ENCODE measurements at regions not wholly inside any gene's neighbourhood (a gene's known extent, or its start where the extent isn't known, plus 50 kb on each side); places are given as distances from the start of the nearest gene placed in this dataset.
A peak's percentile ranks its signal among the peaks of the same experiment; 100 is the strongest.

- in situ Hi-C loops (cut with HindIII; ENCODE audit: low pct_ligation_motif_present, low sequenced_read_pairs): no loop called here
- no peak overlapping the region for H3K4me3 ChIP-seq (ENCODE audit: low read depth, low read length)
- H3K27ac ChIP-seq: no peak overlapping the region
- DNase-seq: no peak
- H3K36me3 ChIP-seq (replicated peaks): no peaks in the 10 kb centered on the region
- TF ChIP-seq, protein P1, sequence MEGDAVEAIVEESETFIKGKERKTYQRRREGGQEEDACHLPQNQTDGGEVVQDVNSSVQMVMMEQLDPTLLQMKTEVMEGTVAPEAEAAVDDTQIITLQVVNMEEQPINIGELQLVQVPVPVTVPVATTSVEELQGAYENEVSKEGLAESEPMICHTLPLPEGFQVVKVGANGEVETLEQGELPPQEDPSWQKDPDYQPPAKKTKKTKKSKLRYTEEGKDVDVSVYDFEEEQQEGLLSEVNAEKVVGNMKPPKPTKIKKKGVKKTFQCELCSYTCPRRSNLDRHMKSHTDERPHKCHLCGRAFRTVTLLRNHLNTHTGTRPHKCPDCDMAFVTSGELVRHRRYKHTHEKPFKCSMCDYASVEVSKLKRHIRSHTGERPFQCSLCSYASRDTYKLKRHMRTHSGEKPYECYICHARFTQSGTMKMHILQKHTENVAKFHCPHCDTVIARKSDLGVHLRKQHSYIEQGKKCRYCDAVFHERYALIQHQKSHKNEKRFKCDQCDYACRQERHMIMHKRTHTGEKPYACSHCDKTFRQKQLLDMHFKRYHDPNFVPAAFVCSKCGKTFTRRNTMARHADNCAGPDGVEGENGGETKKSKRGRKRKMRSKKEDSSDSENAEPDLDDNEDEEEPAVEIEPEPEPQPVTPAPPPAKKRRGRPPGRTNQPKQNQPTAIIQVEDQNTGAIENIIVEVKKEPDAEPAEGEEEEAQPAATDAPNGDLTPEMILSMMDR (IDR thresholded peaks at IDR 0.05; ENCODE audit: low read depth, low read length, missing control alignments): no peak
- no peaks in the 10 kb centered on the region for H3K27me3 ChIP-seq (replicated peaks)
Measured at GRCh38 chr12:12015073-12015685, 55.6 kb upstream of the BCL2L14 start.

DNA sequence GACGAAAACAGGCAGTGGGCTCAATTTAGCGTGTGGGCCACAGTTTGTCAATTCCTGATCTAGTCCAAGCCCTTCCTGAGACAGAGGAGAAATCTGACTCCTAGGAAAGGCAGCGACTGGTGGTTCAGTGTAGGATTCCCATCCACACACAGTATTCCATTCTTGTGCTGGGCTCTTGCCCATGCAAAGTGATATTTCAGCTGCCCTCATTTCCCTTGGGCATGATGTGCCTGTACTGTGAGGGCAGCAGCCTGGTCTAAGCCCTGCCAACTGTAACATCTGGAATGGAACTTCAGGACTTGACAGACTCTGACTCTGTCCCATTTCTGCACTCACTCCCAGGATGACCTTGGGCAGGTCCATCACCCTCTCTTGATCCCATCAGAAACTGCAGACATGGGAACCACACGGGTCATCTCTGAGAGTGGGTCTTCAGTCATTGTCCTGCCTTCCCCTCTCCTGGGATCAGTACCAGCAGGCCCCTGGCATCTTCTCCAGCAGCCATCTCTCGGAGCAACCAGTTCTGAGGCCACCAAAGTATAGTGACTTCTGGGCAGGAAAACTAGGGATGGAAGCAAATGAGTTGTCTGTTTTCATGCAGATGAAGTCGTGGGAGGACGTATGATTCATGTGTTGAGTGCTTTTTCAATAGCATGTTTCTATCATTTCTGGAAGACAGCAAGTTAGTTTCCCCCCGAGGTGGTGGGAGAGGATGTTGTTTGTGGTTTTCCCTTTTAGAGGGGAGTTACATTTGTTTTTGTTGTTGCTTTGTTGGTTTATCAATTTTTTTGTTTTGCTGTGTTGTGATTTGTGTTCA is 54.2 kb upstream of the BCL2L14 start:
- in situ Hi-C loops (cut with HindIII; ENCODE audit: low pct_ligation_motif_present, low sequenced_read_pairs): no loop called here
- DNase-seq: no peak
- Histone ChIP-seq H3K36me3 (replicated peaks) (no peaks in the 10 kb centered on the region), H3K27me3 (replicated peaks) (no peaks in the 10 kb centered on the region), H3K4me3 (ENCODE audit: low read depth, low read length) (no peak overlapping the region), H3K27ac (no peak overlapping the region)
- TF ChIP-seq, protein P1 (IDR thresholded peaks at IDR 0.05; ENCODE audit: low read depth, low read length, missing control alignments): no peak

GRCh38 chr12:12017135-12017581 is 53.6 kb upstream of the BCL2L14 start:
- no peaks in the 10 kb centered on the region for H3K27me3 ChIP-seq (replicated peaks)
- TF ChIP-seq, protein P1 (IDR thresholded peaks at IDR 0.05; ENCODE audit: low read depth, low read length, missing control alignments): no peak
- DNase-seq: no peak
- in situ Hi-C loops (cut with HindIII; ENCODE audit: low pct_ligation_motif_present, low sequenced_read_pairs): no loop called here
- H3K36me3 ChIP-seq (replicated peaks): no peaks in the 10 kb centered on the region
- no peak overlapping the region for H3K4me3 ChIP-seq (ENCODE audit: low read depth, low read length)
- no peak overlapping the region for H3K27ac ChIP-seq

- in situ Hi-C loops (cut with HindIII; ENCODE audit: low pct_ligation_motif_present, low sequenced_read_pairs): no loop called here
- no peaks in the 10 kb centered on the region for H3K36me3 ChIP-seq (replicated peaks)
- no peaks in the 10 kb centered on the region for H3K27me3 ChIP-seq (replicated peaks)
- TF ChIP-seq, protein P1 (IDR thresholded peaks at IDR 0.05; ENCODE audit: low read depth, low read length, missing control alignments): peak; percentile 61
- DNase-seq: no peak
- H3K27ac ChIP-seq: no peak overlapping the region
- no peak overlapping the region for H3K4me3 ChIP-seq (ENCODE audit: low read depth, low read length)
Measured at GRCh38 chr12:12017798-12018197, 52.9 kb upstream of the BCL2L14 start.

- H3K4me3 ChIP-seq (ENCODE audit: low read depth, low read length): no peak overlapping the region
- in situ Hi-C loops (cut with HindIII; ENCODE audit: low pct_ligation_motif_present, low sequenced_read_pairs): no loop called here
- DNase-seq: no peak
- no peak overlapping the region for H3K27ac ChIP-seq
- no peaks in the 10 kb centered on the region for H3K36me3 ChIP-seq (replicated peaks)
- no peaks in the 10 kb centered on the region for H3K27me3 ChIP-seq (replicated peaks)
- TF ChIP-seq, protein P1 (IDR thresholded peaks at IDR 0.05; ENCODE audit: low read depth, low read length, missing control alignments): no peak
Measured at GRCh38 chr12:12018454-12018853, 52.3 kb upstream of the BCL2L14 start.
